B cell (primary cell): ENCODE measurements at regions not wholly inside any gene's neighbourhood (a gene's known extent, or its start where the extent isn't known, plus 50 kb on each side); places are given as distances from the start of the nearest gene placed in this dataset.
"Not testable (repeated sequence)": the region's sequence is repeated elsewhere in the genome, so short reads cannot be mapped to it uniquely, and the experiment has no call there.

Experiments used
- ATAC-seq: fragments of 200-7000 bp; cut with Tn5 transposase; one replicate; pipeline ENCODE4 v1.10.0; 2021; ENCODE audit warnings: low read depth, mild to moderate bottlenecking, moderate number of reproducible peaks, moderate library complexity
- CTCF ChIA-PET: fragments of 350-600 bp; sonication (Branson Sonifier 250); formaldehyde crosslinking; loops from one replicate; lab custom pipeline; 2021; ENCODE audit warnings: antibody characterized with exemption, inconsistent platforms; lab: Charles Lee
- POLR2A ChIA-PET: fragments of 350-600 bp; sonication (Branson Sonifier 250); formaldehyde crosslinking; loops from one replicate; lab custom pipeline; 2021; ENCODE audit warnings: antibody characterized with exemption; lab: Charles Lee
- DNase-seq: peaks from one replicate; pipeline ENCODE4 v3.0.0; 2013
- H2AFZ ChIP-seq: 2 replicates; pipeline ENCODE4 v1.6.1; 2012; ENCODE audit warnings: mild to moderate bottlenecking, low read depth, low read length; ENCODE audit not compliant: insufficient read depth, poor library complexity, severe bottlenecking
- H3K27ac ChIP-seq, 2 donors: 1 replicate in 1 of 2; 2 replicates in 1 of 2; pipeline ENCODE4 v1.5.1; 2012 to 2013; ENCODE audit warnings: low read length in 2 of 2, mild to moderate bottlenecking in 2 of 2, moderate library complexity in 1 of 2
- H3K27me3 ChIP-seq, 4 experiments: fragments of 200-600 bp in 1 of 4; sonication (generic) in 1 of 4; replicated peaks in 1 of 4; 1 replicate in 2 of 4; 2 replicates in 2 of 4; pipeline versions ENCODE4 v1.6.1 to v1.7.0; 2013 to 2016; ENCODE audit warnings: low read length in 3 of 4, mild to moderate bottlenecking in 2 of 4, mixed read lengths in 1 of 4, moderate library complexity in 1 of 4; ENCODE audit not compliant: insufficient read depth in 4 of 4, control insufficient read depth in 3 of 4; ENCODE audit errors: control extremely low read depth in 1 of 4
- H3K36me3 ChIP-seq, 2 experiments: replicated peaks in 1 of 2; 1 replicate in 1 of 2; 2 replicates in 1 of 2; pipeline versions ENCODE4 v1.6.1 to v1.7.1; 2013; ENCODE audit warnings: low read length in 1 of 2; ENCODE audit not compliant: insufficient read depth in 2 of 2, control insufficient read depth in 1 of 2; ENCODE audit errors: control extremely low read depth in 1 of 2, extremely low read depth in 1 of 2
- H3K4me1 ChIP-seq, 2 donors: fragments of 200-600 bp in 1 of 2; sonication (generic) in 1 of 2; 1 replicate in 1 of 2; 2 replicates in 1 of 2; pipeline versions ENCODE4 v1.5.1 to v1.6.1; 2013 to 2017; ENCODE audit warnings: low read length in 2 of 2; ENCODE audit not compliant: control insufficient read depth in 2 of 2, insufficient read depth in 2 of 2
- H3K4me2 ChIP-seq: replicated peaks from 2 replicates; pipeline ENCODE3; 2012; ENCODE audit warnings: mild to moderate bottlenecking, low read depth, low read length; ENCODE audit not compliant: poor library complexity, severe bottlenecking
- H3K4me3 ChIP-seq, 5 experiments: fragments of 200-600 bp in 1 of 5; sonication (generic) in 1 of 5; 1 replicate in 3 of 5; 2 replicates in 2 of 5; pipeline versions ENCODE4 v1.5.1 to v1.7.0; 2011 to 2016; ENCODE audit warnings: low read length in 4 of 5, mild to moderate bottlenecking in 4 of 5, low read depth in 2 of 5, control low read depth in 1 of 5, moderate library complexity in 1 of 5; ENCODE audit not compliant: insufficient read depth in 1 of 5; ENCODE audit errors: control extremely low read depth in 1 of 5, extremely low read depth in 1 of 5
- H3K79me2 ChIP-seq: fragments of 200-600 bp; sonication (generic); one replicate; pipeline ENCODE4 v1.6.0; 2016; ENCODE audit warnings: low read length; ENCODE audit not compliant: control insufficient read depth, insufficient read depth
- H3K9ac ChIP-seq: fragments of 200-600 bp; sonication (generic); 2 replicates; pipeline ENCODE4 v1.6.1; 2017; ENCODE audit warnings: mild to moderate bottlenecking, low read length, moderate library complexity
- H3K9me3 ChIP-seq, 3 donors: one replicate each; pipeline versions ENCODE4 v1.6.1 to v1.7.1; 2013; ENCODE audit warnings: low read length in 2 of 3; ENCODE audit not compliant: control insufficient read depth in 2 of 3, insufficient read depth in 1 of 3; ENCODE audit errors: control extremely low read depth in 1 of 3
- H4K20me1 ChIP-seq: 2 replicates; pipeline ENCODE4 v1.6.0; 2012; ENCODE audit warnings: mild to moderate bottlenecking, low read length; ENCODE audit not compliant: insufficient read depth, control insufficient read depth, poor library complexity, severe bottlenecking
- H3K27ac Mint-ChIP-seq: one replicate; pipeline ENCODE4 v1.8.0; 2021; ENCODE audit warnings: mixed read lengths
- H3K27me3 Mint-ChIP-seq: one replicate; pipeline ENCODE4 v1.8.0; 2021; ENCODE audit warnings: mixed read lengths
- H3K4me1 Mint-ChIP-seq: one replicate; pipeline ENCODE4 v1.8.0; 2021; ENCODE audit warnings: mixed read lengths
- H3K4me3 Mint-ChIP-seq: one replicate; pipeline ENCODE4 v1.8.0; 2021; ENCODE audit warnings: mixed read lengths
- H3K9me3 Mint-ChIP-seq: one replicate; pipeline ENCODE4 v1.8.0; 2022; ENCODE audit warnings: mixed read lengths; ENCODE audit not compliant: insufficient read depth
- CTCF ChIP-seq: fragments of 200-600 bp; IDR thresholded peaks from one replicate; pipeline ENCODE4 v1.8.0; 2022; ENCODE audit warnings: antibody characterized with exemption, mild to moderate bottlenecking
- EZH2 ChIP-seq: IDR thresholded peaks from 2 replicates; pipeline ENCODE4 v1.6.1; 2012; ENCODE audit warnings: borderline replicate concordance, low read depth, mild to moderate bottlenecking, moderate library complexity, low read length; ENCODE audit not compliant: insufficient read depth, poor library complexity, severe bottlenecking
- WGBS: methylation state at CpG from one replicate; pipeline ENCODE4 v1.1.5; 2013; ENCODE audit warnings: missing lambda C conversion rate; ENCODE audit not compliant: insufficient coverage; 5-methylcytosine and 5-hydroxymethylcytosine counted together
- intact Hi-C: fragments of 100-400 bp; cut with micrococcal nuclease; formaldehyde crosslinking; loops from one replicate; pipeline ENCODE4 v1.10.0; 2022

GRCh38 chr6:137297887-137298286 is 78.7 kb upstream of the IFNGR1 start:
- Histone ChIP-seq H3K9me3 (no peaks in the 10 kb centered on the region), H3K9ac (no peak overlapping the region), H3K27ac (no peak overlapping the region), H3K4me1 (no peaks in the 10 kb centered on the region), H3K79me2 (no peaks in the 10 kb centered on the region), H3K4me3 (no peak overlapping the region), H3K36me3 (no peaks in the 10 kb centered on the region), H3K4me2 (no peak overlapping the region), H4K20me1 (no peaks in the 10 kb centered on the region), H3K27me3 (no peaks in the 10 kb centered on the region), H2AFZ (no peak overlapping the region)
- ATAC-seq (no peak), DNase-seq (no peak)
- intact Hi-C loops: no loop called here
- Mint-ChIP-seq H3K4me3 (no peak overlapping the region), H3K27me3 (no peaks in the 10 kb centered on the region), H3K4me1 (no peaks in the 10 kb centered on the region), H3K27ac (no peak overlapping the region), H3K9me3 (no peaks in the 10 kb centered on the region)
- WGBS: 88% methylated on average over 2 of the region's 5 CpGs
- CTCF ChIA-PET: interaction anchor here (0.7 to 3.0 kb wide), 7 partner anchors 9 to 221 kb away, joined by 3 to 11 read pairs (median 3); no protein-coding TSS in a partner anchor
- POLR2A ChIA-PET: no interaction called here
- TF ChIP-seq EZH2 (no peak), CTCF (no peak)

- H3K4me1 ChIP-seq: peaks cover 12 to 13% of the 10 kb centered on the region in 2 donors
- H3K4me3 Mint-ChIP-seq, H2AFZ ChIP-seq, H3K27ac ChIP-seq, H3K27ac Mint-ChIP-seq, intact Hi-C loops, H3K36me3 ChIP-seq, H3K9me3 ChIP-seq, H3K4me2 ChIP-seq, DNase-seq, POLR2A ChIA-PET, H3K4me3 ChIP-seq, H3K27me3 ChIP-seq, H3K9me3 Mint-ChIP-seq, H3K9ac ChIP-seq, H3K79me2 ChIP-seq, ATAC-seq, H4K20me1 ChIP-seq, H3K27me3 Mint-ChIP-seq: not testable (repeated sequence)
- peaks cover 13% of the 10 kb centered on the region for H3K4me1 Mint-ChIP-seq
- CTCF ChIA-PET: interaction anchor here (1.6 kb wide), 1 partner anchor 22 kb away, joined by 6 read pairs; no protein-coding TSS in a partner anchor
- WGBS: 90% methylated on average over 2 of the region's 3 CpGs
Observed at GRCh38 chr6:137292326-137292725, 73.1 kb upstream of the IFNGR1 start.
